ENCODE measurements at regions not wholly inside any gene's neighbourhood (a gene's known extent, or its start where the extent isn't known, plus 50 kb on each side); places are given as distances from the start of the nearest gene placed in this dataset.

- no peak for DNase-seq
Measured at GRCh38 chr7:125654076-125654475, 724.5 kb upstream of the POT1 start.

GRCh38 chr7:125651823-125652528 lies 722.4 kb upstream of the POT1 start:
- DNase-seq, result no peak

- no peak for DNase-seq
Measured at GRCh38 chr7:125648543-125648942, 718.9 kb upstream of the POT1 start.

- DNase-seq, result no peak
Measured at GRCh38 chr7:125645770-125646169, 716.1 kb upstream of the POT1 start.

- no peak for DNase-seq
Measured at GRCh38 chr7:125644109-125644508, 714.5 kb upstream of the POT1 start.

- no peak for DNase-seq
Measured at GRCh38 chr7:125643302-125643701, 713.7 kb upstream of the POT1 start.

GRCh38 chr7:125641884-125642283 lies 712.3 kb upstream of the POT1 start:
- DNase-seq, result no peak

GRCh38 chr7:125636320-125636962 lies 706.8 kb upstream of the POT1 start:
- no peak for DNase-seq

- DNase-seq, result no peak
Measured at GRCh38 chr7:125618516-125618915, 688.9 kb upstream of the POT1 start.

- DNase-seq, result no peak
Measured at GRCh38 chr7:125611582-125611981, 682.0 kb upstream of the POT1 start.

GRCh38 chr7:125606671-125607070 lies 677.0 kb upstream of the POT1 start:
- DNase-seq, result no peak

- DNase-seq, result no peak
Measured at GRCh38 chr7:125605241-125605640, 675.6 kb upstream of the POT1 start.

GRCh38 chr7:125602441-125602840 lies 672.8 kb upstream of the POT1 start:
- no peak for DNase-seq

- no peak for DNase-seq
Measured at GRCh38 chr7:125599387-125599786, 669.8 kb upstream of the POT1 start.

- DNase-seq, result no peak
Measured at GRCh38 chr7:125592331-125592730, 662.7 kb upstream of the POT1 start.

- no peak for DNase-seq
Measured at GRCh38 chr7:125573126-125573525, 643.5 kb upstream of the POT1 start.

- no peak for DNase-seq
Measured at GRCh38 chr7:125572414-125572813, 642.8 kb upstream of the POT1 start.

GRCh38 chr7:125568799-125569198 lies 639.2 kb upstream of the POT1 start:
- no peak for DNase-seq

GRCh38 chr7:125567686-125568085 lies 638.1 kb upstream of the POT1 start:
- no peak for DNase-seq

GRCh38 chr7:125563964-125564529 lies 634.4 kb upstream of the POT1 start:
- DNase-seq, result no peak

GRCh38 chr7:125563557-125563956 lies 633.9 kb upstream of the POT1 start:
- no peak for DNase-seq

GRCh38 chr7:125561006-125561405 lies 631.4 kb upstream of the POT1 start:
- DNase-seq, result no peak

GRCh38 chr7:125559921-125560320 lies 630.3 kb upstream of the POT1 start:
- DNase-seq, result no peak

GRCh38 chr7:125555916-125556315 lies 626.3 kb upstream of the POT1 start:
- no peak for DNase-seq

- DNase-seq, result no peak
Measured at GRCh38 chr7:125551008-125551407, 621.4 kb upstream of the POT1 start.
